Brain microvascular endothelial cell (primary cell): ENCODE measurements at regions not wholly inside any gene's neighbourhood (a gene's known extent, or its start where the extent isn't known, plus 50 kb on each side); places are given as distances from the start of the nearest gene placed in this dataset.

Experiments used
- DNase-seq: peaks from one replicate; pipeline ENCODE4 v3.0.0-alpha.2; 2020
- H3K27ac ChIP-seq: fragments of 250-450 bp; sonication (Bioruptor Pico); 2 replicates; pipeline ENCODE4 v1.5.1; 2020; ENCODE audit warnings: mild to moderate bottlenecking, moderate library complexity
- H3K27me3 ChIP-seq: fragments of 250-450 bp; sonication (Bioruptor Pico); replicated peaks from 2 replicates; pipeline ENCODE4 v1.5.1; 2020; ENCODE audit warnings: mild to moderate bottlenecking
- H3K36me3 ChIP-seq: fragments of 250-450 bp; sonication (Bioruptor Pico); replicated peaks from 2 replicates; pipeline ENCODE4 v1.5.1; 2020; ENCODE audit warnings: mild to moderate bottlenecking
- H3K4me3 ChIP-seq: 2 replicates; pipeline ENCODE4 v1.5.1; 2011; ENCODE audit warnings: low read depth, mild to moderate bottlenecking, control low read depth, low read length, moderate library complexity
- in situ Hi-C: cut with HindIII; loops from 2 replicates; pipeline ENCODE4 v1.10.0; 2017; ENCODE audit warnings: low sequenced_read_pairs, low pct_ligation_motif_present
- TF ChIP-seq, protein P1 (sequence below): IDR thresholded peaks from 2 replicates; pipeline ENCODE4 v1.5.1; 2011; ENCODE audit warnings: low read depth, mild to moderate bottlenecking, moderate library complexity, low read length, control low read depth, inconsistent platforms; ENCODE audit errors: missing control alignments

DNA sequence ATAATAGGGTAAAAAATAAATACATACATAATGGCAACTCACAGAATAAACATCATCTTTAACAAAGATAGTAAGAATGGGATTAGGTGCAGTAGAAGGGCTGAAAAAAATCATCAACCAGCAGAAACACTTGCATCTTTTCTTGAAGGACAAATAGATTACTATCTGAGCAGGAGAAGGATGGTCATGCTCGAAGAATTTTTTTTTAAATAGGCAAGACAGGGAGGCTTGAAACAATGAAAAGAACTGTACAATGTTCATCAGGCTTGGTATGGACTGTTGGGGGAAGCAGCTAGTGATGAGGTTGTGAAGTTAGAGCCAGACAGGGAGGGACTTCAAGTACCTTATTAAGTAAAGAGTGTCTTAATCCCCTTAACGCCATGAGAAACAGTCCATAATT, 167.4 kb upstream of the LDB2 start:
- no peaks in the 10 kb centered on the region for H3K36me3 ChIP-seq
- DNase-seq = peak; percentile 29
- no peaks in the 10 kb centered on the region for H3K27me3 ChIP-seq
- H3K27ac ChIP-seq = peak overlapping the region; percentile 40
- in situ Hi-C loops = no loop called here
- H3K4me3 ChIP-seq = no peak overlapping the region
- TF ChIP-seq, protein P1, sequence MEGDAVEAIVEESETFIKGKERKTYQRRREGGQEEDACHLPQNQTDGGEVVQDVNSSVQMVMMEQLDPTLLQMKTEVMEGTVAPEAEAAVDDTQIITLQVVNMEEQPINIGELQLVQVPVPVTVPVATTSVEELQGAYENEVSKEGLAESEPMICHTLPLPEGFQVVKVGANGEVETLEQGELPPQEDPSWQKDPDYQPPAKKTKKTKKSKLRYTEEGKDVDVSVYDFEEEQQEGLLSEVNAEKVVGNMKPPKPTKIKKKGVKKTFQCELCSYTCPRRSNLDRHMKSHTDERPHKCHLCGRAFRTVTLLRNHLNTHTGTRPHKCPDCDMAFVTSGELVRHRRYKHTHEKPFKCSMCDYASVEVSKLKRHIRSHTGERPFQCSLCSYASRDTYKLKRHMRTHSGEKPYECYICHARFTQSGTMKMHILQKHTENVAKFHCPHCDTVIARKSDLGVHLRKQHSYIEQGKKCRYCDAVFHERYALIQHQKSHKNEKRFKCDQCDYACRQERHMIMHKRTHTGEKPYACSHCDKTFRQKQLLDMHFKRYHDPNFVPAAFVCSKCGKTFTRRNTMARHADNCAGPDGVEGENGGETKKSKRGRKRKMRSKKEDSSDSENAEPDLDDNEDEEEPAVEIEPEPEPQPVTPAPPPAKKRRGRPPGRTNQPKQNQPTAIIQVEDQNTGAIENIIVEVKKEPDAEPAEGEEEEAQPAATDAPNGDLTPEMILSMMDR = no peak

DNA sequence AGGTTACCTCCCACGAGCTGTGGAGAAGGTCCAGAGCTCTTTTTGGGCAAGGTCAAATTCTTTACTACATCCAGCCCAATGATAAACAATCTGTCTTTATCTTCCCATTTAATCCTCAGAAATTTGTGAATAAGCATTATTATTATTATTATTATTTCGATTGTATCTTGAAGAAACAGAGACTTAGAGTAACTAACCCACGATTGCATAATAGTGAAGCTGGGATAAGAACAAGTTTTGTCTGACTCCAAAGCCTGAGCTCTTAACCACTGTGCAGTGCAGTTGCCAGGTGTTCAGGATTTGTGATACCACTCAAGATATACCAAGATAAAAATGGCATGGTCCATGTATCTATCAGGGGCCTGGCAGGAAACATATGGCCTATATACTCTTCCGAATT, 166.5 kb upstream of the LDB2 start:
- in situ Hi-C loops = no loop called here
- H3K36me3 ChIP-seq = no peaks in the 10 kb centered on the region
- H3K4me3 ChIP-seq = no peak overlapping the region
- no peak for DNase-seq
- no peak overlapping the region for H3K27ac ChIP-seq
- H3K27me3 ChIP-seq = no peaks in the 10 kb centered on the region
- TF ChIP-seq, protein P1 = no peak

DNA sequence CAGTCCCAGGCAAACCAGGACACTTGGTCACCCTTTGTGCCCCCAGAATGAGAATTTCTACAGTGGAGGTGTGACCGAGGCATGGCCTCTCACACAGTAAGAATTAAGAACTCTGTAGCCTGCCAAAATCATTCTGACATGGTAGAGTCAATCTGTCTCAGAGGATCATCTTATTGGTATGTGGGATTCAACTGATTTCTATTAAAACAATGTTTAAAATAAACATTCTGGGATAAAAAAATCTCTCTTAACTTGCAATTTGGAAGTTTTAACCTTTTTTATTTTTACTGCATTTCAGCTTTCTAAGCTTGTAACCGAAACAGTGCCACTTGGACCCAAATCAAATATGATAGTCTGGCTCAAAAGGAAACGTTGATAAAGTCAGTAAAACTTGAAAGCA, 165.4 kb upstream of the LDB2 start:
- no peaks in the 10 kb centered on the region for H3K27me3 ChIP-seq
- H3K27ac ChIP-seq = peak overlapping the region; percentile 37
- peak; percentile 29 for DNase-seq
- TF ChIP-seq, protein P1 = no peak
- no peak overlapping the region for H3K4me3 ChIP-seq
- no peaks in the 10 kb centered on the region for H3K36me3 ChIP-seq
- in situ Hi-C loops = no loop called here

DNA sequence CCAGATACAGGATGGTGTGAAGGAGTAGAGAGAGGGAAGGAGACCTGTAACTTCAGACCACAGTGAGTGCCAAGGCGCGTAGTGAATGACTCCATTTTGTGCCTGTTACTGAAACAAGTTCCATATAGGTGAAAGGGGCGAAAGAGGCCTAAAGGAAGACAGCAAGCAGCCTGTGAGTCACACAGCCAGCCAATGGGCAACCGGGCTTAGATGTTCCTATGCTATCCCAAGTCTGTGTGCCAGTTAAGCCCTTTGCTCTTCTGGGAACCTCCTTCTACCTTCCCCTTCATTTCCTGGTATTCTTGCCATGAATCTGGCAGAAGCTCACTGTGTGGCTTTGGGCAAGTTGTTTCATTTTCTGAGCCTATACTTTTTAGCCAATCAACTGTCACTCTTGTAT, 161.8 kb upstream of the LDB2 start:
- in situ Hi-C loops = no loop called here
- TF ChIP-seq, protein P1 = no peak
- no peak for DNase-seq
- no peaks in the 10 kb centered on the region for H3K27me3 ChIP-seq
- H3K36me3 ChIP-seq = no peaks in the 10 kb centered on the region
- H3K27ac ChIP-seq = no peak overlapping the region
- no peak overlapping the region for H3K4me3 ChIP-seq

DNA sequence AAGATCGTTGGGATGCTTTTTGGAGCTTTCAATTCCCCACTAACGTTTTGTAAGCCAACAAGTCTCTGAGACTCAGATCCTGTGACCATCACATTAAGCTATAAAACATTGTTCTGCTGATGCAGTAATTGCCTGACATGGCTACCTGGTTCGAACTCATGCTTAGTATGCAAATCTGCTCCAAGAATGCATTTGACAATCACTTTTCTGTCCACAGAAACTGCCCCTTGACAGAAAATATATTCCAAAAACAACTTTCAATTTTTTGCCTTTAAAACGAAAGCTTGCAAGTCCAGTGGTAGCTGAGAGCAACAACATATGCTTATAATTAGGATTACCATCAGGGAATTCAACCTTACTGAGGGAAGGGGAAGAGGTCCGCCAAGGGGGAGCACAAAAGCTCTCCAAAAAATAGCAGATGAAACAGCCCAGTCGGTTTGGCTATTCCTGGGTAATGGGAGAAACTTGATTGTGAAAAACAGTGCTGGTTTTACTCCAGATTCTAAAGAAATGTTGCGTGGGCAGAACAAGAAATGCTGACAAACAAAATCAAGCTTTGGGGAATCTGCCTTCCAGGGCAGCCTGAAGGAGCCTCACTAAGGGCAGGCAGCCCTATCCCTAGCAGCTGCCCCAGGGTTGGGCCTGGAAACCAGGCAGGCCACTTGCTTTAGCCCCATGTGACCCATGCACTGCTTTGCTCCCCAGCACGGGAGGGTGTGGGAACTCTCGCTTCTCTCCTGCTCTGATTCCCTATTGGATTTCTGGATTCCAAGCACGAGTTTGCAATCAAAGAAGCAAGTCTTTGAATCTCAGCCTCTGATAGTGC, 160.7 kb upstream of the LDB2 start:
- Histone ChIP-seq H3K27ac (no peak overlapping the region), H3K27me3 (no peaks in the 10 kb centered on the region), H3K36me3 (no peaks in the 10 kb centered on the region), H3K4me3 (no peak overlapping the region)
- in situ Hi-C loops = no loop called here
- TF ChIP-seq, protein P1 = no peak
- no peak for DNase-seq

DNA sequence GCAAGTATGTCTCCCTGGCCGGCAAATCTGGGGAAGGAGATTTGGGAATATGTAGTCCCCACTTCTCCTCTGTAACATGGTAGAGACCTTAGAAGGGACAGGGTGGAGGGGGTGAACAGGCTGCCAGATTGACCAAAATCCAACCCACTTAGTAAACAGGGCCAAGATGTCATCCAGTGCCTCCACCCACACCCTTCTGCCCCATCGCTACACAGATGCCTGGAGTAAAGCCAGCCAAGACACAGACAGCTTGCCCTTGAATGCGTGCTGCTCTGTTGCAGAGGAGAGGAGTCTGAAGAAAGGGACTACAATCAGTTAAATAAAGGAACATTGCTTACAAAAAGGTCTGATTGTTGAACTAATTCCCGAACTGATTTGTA, 160.1 kb upstream of the LDB2 start:
- Histone ChIP-seq H3K27ac (no peak overlapping the region), H3K4me3 (no peak overlapping the region), H3K27me3 (no peaks in the 10 kb centered on the region), H3K36me3 (no peaks in the 10 kb centered on the region)
- DNase-seq = no peak
- in situ Hi-C loops = no loop called here
- TF ChIP-seq, protein P1 = no peak
